Stimulated activated CD4-positive, alpha-beta T cell treated with anti-CD3 and anti-CD28 coated beads, Interleukin-12 subunit alpha, Interleukin-12 subunit beta, amount 100 ng/mL, for 48 hours (primary cell): ENCODE measurements at regions not wholly inside any gene's neighbourhood (a gene's known extent, or its start where the extent isn't known, plus 50 kb on each side); places are given as distances from the start of the nearest gene placed in this dataset.
"Not testable (repeated sequence)": the region's sequence is repeated elsewhere in the genome, so short reads cannot be mapped to it uniquely, and the experiment has no call there.

Experiments used
- DNase-seq, 3 donors: peaks; one replicate each; pipeline ENCODE4 v3.0.0-alpha.2; 2020; ENCODE audit warnings: low read depth in 2 of 3, low spot score in 1 of 3

DNA sequence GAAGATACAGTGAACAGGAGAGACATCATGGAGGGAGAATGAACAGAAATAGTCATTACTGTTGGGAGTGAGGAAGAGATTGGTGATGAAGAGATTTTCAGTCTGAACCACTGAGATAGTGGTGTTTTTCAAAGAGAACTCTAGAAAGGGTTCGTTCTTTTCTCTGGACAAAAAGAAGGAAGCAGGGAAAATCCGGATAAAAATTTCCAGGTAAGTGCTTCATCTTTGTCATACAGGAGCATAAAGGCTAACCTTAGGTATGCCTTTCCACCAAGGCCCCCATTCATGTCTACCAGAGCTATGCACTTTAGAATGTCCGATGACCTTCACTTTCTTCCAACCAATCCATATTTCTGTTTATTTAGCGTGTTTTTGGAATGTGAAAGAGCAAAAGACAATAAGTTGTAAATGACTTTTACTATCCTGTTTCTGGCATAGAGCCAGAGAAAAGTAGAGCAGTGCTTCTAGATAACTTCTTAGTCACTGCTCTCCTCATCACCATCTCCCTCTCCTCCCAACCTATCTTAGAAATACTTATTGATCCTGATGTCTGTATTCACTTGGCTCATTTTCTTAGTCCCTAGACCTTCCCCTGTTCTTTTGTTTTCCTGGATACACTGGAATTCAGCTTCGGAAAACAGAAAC is 116.5 kb downstream of the TTC6 start:
- no peak for DNase-seq

DNA sequence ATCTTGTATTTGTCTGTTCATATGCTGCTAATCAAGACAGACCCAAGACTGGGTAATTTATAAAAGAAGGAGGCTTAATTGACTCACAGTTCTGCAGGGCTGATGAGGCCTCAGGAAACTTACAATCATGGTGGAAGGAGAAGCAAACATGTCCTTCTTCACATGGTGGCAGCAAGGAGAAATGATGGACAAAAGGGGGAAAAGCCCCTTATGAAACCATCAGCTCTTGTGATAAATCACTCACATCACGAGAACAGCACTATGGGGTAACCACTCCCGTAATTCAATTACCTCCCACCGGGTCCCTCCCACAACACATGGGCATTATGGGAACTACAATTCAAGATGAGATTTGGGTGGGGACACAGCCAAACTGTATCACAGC is 117.0 kb downstream of the TTC6 start:
- not testable (repeated sequence) for DNase-seq

- no peak for DNase-seq
These were observed 117.6 kb downstream of the TTC6 start for GRCh38 chr14:37712976-37713431.

DNA sequence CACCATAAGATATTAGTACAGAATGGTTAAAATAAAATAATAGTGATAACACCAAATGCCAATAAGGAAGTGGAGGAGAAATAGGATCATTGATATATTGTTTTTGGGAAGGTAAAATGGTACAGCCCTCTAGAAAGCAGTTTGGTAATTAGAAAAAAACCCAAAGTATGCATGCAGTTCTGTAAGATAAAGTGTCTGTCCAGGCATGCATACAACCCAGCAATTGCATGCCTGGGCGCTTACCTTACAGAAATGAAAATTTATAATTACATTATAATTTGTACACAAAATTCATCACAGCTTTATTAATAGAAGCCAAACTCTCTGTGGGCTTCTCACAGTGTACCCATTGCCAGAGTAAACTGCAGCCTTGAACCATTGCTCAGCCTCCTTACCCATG is 124.7 kb downstream of the TTC6 start:
- DNase-seq, result no peak

DNA sequence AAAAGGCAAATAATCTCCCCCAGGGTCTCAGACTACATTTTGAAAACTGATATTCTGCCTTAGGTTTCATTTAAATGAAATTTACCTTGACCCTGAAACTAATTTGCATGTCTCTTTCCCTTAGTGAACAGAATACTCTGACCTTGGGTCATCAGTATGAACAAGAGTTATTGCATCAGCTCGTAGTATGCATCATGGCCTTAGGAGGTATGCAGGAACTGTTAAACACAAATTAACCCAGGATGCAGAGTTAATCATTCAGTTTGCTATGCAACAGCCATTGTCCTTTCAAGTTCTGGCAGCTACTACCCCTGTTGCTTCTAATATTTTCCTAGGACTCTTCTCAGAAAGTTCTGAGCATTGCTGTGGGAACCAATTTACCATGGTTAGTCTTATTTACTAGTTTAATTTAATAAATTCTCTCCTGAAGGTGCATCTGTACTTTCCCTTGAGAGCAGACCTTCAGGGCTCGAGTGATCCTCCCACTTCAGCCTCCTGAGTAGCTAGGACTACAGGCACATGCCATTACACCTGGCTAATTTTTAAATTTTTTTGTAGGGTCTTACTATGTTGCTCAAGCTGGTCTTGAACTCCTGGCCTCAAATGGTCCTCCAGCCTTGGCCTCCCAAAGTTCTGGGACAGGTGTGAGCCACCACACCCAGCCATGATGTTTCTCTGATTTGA is 126.7 kb downstream of the TTC6 start:
- DNase-seq, result no peak

DNA sequence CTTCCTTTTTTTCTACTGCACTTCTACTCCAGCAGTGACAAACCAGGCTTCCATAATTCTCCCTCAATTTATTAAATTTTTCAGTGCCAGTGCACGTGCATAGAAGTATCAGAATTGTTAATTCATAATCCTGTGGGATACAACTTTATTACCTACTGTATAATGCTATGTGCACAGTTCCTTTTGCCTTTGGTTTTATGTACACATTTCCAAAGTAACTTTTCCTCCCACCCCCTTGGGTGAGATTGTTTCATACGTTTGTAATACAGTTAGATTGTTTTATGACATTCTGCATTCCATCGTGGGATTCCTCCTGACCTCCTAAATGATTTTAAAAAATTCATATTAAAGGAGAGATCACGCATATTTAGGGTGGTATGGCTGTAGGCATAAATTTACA is 128.1 kb downstream of the TTC6 start:
- no peak for DNase-seq

DNA sequence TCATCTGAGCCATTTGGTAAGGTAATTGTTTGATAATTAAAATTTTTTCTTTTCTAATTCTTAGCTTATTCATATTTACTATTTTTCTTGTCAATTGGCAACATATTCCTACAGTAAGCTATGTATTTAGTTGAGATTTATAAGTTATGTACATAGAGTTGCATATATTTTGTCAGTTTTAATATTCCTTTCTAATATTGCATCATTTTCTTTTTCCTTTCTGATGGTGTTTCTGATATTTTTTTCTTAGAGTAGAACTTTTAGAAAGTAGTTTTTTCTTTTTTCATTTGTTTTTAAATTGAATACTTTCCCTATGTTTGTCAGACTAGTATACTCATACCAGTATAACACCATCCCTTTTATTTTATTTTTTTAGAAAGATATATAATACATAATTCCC is 131.3 kb downstream of the TTC6 start:
- no peak for DNase-seq

- DNase-seq, result no peak
These were observed 133.8 kb downstream of the TTC6 start for GRCh38 chr14:37729218-37729617.

DNA sequence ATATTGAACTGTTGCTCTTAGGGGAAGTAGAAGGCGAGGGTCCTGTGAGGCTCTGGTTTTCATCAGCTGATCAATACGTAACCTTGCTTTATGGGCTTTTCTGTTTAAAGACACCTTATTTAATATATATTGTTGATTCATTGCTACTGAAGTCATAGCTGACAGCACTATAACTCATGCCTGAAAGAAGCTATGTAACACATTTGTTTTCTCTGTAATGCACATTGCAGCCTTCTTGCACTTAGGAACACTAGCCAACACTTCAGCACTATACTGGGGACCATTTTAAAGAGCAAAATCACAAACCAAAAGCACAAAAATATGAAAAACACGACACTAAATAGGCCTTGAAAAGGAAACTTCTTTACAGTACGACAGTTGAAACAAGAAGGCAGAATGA is 135.7 kb downstream of the TTC6 start:
- no peak for DNase-seq

GRCh38 chr14:37745657-37746056 is 150.2 kb downstream of the TTC6 start:
- DNase-seq, result no peak

- DNase-seq, result no peak
These were observed 150.9 kb downstream of the TTC6 start for GRCh38 chr14:37746140-37746832.

DNA sequence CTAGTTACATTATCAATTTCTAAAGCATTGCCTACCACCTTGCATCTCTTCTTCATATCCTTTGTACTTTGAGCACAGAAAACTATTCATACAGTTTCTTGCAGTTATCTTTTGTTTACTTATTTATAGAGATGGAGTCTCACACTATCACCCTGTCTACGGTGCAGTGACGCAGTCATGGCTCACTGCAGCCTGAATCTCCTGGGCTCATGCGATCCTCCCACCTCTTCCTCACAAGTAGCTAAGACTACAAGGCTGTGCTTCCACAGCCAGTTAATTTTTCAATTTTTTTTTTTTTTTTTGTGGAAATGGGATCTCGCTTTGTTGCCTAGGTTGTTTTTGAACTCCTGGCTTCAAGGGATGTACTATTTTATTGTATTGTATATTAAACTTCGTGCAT is 158.0 kb downstream of the TTC6 start:
- no peak for DNase-seq

DNA sequence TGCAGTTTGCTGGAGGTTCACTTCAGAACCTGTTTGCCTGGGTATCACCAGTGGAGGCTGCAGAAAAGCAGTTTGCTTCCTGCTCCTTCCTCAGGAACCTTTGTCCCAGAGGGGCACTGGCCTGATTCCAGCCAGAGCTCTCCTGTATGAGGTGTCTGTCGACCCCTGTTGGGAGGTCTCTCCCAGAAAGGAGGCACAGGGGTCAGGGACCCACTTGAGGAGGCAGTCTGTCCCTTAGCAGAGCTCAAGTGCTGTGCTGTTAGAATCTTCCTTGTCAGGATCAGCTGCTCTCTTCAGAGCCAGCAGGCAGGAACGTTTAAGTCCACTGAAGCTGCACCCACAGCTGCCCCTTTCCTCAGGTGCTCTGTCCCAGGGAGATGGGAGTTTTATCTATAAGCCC is 164.8 kb downstream of the TTC6 start:
- DNase-seq, result not testable (repeated sequence)

GRCh38 chr14:37763266-37763665 is 167.8 kb downstream of the TTC6 start:
- no peak for DNase-seq

- DNase-seq, result not testable (repeated sequence)
These were observed 176.9 kb downstream of the TTC6 start for GRCh38 chr14:37772283-37772682.

- DNase-seq, result no peak
These were observed 181.5 kb downstream of the TTC6 start for GRCh38 chr14:37776791-37777499.

DNA sequence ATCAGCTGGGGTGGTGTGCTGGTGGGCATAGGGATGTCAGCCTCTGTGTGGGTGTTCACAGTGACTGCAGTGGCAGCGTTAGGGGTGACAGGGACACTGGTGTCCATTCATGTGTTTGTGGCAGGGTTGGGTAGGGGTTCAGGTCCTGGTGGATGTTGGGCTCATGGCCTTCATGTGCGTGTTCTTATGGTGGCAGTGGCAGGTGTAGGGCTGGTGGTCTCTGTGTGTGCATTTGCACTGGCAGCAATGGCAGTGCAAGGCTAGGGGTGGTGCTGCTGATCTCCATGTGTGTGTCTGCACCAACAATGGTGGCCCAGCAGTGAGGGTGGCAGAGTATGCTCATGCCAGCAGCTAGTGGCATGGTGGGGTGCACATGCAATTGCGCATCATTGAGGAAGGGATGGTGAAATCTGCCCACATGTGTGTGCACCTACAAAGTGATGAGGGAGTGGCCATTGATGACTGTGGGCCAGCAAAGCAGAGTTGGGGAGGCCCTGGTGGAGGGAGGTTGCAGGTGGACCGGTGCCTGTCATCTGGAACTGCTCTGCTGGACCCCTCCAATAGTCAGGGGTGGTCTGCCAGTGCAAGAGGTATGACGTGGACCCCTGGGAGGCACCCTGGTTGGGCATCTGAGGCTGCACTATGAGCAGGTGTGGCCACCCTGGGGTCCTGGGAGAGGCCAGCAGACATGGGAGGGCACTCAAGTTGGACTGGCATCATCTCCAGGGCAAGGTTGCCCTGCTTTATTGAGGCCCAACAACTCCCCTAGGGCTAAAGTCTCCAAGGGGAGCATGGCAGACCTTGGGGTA is 182.9 kb downstream of the TTC6 start:
- no peak for DNase-seq

DNA sequence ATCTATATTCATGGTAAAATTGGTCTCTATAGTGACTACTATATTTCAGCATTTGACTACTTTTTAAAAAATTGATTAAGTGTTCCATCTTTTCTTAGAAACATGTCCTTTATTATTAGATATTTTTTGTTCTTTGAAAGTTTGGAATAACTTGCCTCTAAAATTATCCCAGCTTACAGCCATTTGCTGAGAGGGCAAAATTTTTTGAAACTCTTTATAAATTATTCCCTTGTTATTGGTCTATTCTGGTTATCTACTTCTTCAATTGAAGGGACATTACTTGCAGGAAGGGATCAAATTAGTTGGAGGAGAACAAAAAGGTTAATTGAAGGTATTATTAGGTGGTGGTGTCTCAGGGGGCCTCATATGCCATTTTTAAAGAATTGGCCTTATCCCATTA is 184.1 kb downstream of the TTC6 start:
- DNase-seq, result no peak

GRCh38 chr14:37780731-37781130 is 185.3 kb downstream of the TTC6 start:
- DNase-seq, result not testable (repeated sequence)

GRCh38 chr14:37784203-37784826 is 188.9 kb downstream of the TTC6 start:
- DNase-seq, result not testable (repeated sequence)
